GM18868 (cell line): ENCODE measurements at regions not wholly inside any gene's neighbourhood (a gene's known extent, or its start where the extent isn't known, plus 50 kb on each side); places are given as distances from the start of the nearest gene placed in this dataset.

Source experiments
- ATAC-seq: cut with Tn5 transposase; IDR thresholded peaks from one replicate; pipeline ENCODE4 v1.9.1; 2021; ENCODE audit warnings: mild to moderate bottlenecking, moderate library complexity; ENCODE audit not compliant: unreplicated experiment

DNA sequence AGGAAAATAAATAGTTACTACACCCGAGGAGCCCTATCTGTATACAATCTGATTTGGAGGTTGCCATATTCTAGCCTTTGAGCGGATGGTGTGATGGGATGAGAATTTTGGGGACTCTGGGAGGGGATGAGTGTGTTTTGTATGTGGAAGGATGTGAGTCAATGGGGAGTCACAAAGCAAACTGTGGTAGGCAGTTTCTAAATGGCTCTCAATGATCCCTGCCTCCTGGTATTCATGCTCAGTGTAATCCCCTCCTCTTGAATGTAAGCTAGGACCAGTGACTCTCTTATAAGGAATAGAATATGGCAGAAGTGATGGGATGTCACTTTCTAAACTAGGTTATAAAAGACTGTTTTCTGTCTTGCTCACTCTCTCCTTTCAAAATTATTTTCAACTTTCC lies 205.7 kb upstream of the RIOK2 start:
- no peak for ATAC-seq

GRCh38 chr5:97400537-97400936 lies 217.5 kb upstream of the RIOK2 start:
- ATAC-seq: no peak

- ATAC-seq: no peak
Measured at GRCh38 chr5:97405941-97406340, 222.9 kb upstream of the RIOK2 start.

DNA sequence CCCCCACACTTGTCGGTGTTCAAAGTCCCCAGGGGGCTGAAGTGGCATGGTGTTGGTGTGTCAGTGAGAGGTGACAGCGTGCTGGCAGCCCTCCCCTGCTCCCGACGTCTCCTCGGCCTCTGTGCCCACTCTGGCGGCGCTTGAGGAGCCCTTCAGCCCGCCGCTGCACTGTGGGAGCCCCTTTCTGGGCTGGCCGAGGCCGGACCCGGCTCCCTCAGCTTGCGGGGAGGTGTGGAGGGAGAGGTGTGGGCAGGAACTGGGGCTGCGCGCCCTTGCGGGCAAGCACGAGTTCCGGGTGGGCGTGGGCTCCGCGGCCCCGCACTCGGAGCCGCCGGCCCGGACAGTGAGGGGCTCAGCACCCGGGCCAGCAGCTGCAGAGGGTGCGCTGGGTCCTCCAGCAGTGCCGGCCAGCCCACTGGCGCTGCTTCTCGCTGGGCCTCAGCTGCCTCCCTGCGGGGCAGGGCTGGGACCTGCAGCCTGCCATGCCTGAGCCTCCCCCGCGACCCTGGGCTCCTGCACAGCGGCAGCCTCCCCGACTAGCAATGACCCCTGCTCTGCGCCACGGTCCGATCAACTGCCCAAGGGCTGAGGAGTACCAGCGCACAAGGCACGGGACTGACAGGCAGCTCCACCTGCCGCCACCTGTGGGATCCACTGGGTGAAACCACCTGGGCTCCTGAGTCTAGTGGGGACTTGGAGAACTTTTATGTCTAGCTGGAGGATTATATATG lies 224.1 kb upstream of the RIOK2 start:
- ATAC-seq: no peak

DNA sequence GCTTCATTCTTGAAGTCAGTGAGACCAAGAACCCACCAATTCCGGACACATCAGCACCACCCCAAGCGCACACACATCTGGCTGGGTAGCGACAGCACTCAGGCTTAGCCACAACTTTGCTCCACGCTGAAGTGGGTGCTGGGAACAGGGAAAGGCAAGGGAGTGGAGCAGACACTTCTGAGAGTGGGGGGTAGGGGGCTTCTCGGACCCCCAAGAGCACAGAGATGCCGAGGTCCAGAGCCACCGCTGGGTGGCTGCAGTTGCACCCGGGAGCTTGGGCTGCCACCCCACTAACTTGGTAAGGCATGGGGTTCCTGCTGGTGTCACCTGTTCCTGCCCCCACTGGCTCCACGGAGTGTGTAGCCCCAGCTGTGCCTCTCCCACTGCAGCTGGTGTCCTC lies 225.3 kb upstream of the RIOK2 start:
- no peak for ATAC-seq

DNA sequence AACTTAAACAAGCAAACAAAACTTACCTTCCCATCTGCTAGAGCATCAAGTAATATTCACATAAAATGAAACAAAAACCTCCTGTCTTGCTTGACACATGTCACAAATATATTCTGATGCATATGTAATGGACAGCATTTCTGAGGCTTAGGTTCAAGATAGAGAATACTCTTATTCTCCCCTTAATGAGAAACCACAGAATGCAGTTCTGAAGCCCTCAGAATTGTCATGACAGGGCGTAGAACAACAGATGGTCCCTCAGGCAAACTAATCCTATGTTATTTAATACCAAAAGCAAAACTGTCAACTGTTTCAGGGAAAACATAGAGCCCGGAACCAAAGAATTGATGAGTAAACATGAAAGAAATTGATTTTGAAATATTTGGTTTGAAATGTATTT lies 229.9 kb upstream of the RIOK2 start:
- ATAC-seq: peak; percentile 44

- peak; percentile 32 for ATAC-seq
Measured at GRCh38 chr5:97417986-97418385, 234.9 kb upstream of the RIOK2 start.

DNA sequence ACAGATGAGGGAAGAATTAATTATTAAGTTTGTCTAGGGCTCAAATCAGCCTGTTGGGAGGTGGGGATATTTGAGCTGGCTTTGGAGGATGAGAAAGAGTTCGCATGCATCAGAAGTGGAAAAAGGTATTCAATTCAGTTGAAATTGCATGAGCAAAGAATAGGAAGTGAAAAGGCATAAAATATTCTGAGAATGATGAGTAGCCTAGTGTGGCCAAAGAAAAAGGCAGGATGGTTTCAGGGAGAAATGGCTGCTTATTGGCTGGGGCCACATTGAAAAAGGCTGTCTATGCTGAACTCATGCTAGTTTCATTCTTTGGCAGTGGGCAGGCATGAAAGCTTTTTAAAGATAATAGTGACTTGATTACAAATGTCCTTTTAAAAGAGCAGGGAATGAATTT lies 235.4 kb upstream of the RIOK2 start:
- ATAC-seq: peak; percentile 87

DNA sequence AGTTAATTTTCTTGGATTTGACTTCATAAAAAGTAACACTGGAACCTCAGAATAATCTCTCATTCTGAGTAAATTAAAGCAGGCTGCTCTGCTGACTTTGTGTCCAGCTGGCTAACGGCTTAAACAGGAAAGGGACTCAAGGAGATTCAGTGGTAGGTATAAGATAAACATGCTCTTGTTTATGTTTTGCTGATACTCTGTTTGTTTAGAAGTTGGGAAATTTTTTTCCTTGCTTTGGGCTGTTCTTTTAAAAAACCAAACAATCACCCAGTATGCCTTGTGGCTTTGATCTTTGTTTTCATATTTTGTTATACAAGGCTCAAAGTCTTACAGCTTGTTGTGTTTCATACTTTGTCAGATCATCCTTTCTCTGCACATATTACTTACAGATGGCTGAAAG lies 237.6 kb upstream of the RIOK2 start:
- no peak for ATAC-seq

- ATAC-seq: no peak
Measured at GRCh38 chr5:97422678-97423077, 239.6 kb upstream of the RIOK2 start.

DNA sequence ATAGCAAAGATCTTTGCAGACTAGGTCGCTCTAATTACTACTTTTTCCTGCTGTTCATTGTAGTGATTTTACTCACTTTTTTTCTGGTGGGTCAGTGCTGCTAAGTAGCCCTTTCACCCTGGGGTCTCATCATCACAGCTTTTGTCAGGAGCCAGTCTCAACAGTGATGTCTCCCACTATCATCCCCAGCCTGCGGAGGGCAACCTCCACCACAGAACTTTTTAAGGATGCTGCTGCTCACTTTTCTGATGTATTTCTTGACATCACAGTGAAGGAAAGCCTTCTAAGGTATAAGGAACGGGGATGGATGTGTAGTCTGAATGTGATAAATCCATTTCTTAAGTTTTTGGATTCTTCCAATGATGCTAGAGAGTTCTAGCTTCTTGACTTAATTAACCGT lies 242.5 kb upstream of the RIOK2 start:
- peak; percentile 49 for ATAC-seq

- no peak for ATAC-seq
Measured at GRCh38 chr5:97427235-97427634, 244.2 kb upstream of the RIOK2 start.

DNA sequence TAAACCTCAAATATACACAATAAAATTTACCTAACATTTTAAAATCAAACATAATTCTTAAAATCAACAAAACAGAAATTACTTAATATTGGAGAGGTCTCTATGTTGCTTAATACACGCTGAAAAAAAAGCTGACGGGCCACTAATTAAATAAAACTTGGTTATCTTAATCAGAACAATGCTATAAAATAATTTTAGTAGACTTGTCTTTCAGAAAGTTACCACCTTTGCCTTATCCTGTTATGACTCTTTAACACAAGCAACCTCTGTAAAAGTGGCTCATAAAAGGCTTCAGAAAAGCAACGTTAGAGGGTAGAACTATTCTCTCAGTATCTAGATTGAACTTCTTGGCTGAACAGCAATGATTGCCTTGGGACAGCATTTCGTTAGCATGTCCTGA lies 251.0 kb upstream of the RIOK2 start:
- no peak for ATAC-seq

- ATAC-seq: no peak
Measured at GRCh38 chr5:97436405-97436804, 253.4 kb upstream of the RIOK2 start.

DNA sequence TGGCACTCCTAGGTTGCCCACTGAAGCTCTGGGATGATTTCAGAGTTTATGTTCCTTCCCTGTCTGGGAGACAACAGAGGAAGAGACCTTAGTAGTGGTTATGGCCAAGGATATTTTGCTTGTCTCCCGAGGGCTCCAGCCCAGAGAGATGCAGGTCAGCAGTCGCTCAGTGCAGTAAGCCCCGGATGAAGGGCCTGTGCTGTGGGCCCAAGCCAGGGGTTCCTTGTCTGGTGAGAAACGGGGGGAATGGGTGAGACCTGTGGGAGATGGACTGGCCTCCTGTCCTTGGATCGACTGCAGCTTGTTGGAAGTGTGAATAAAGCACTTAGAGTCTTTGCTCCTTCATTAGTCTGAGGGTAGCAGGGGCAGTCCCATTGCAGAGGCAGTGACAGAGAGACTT lies 260.7 kb upstream of the RIOK2 start:
- no peak for ATAC-seq

GRCh38 chr5:97449172-97449571 lies 266.1 kb upstream of the RIOK2 start:
- ATAC-seq: peak; percentile 43

- ATAC-seq: peak; percentile 66
Measured at GRCh38 chr5:97452646-97453045, 269.6 kb upstream of the RIOK2 start.

- no peak for ATAC-seq
Measured at GRCh38 chr5:97453263-97453662, 270.2 kb upstream of the RIOK2 start.

- no peak for ATAC-seq
Measured at GRCh38 chr5:97454015-97454414, 271.0 kb upstream of the RIOK2 start.

GRCh38 chr5:97455996-97456395 lies 272.9 kb upstream of the RIOK2 start:
- ATAC-seq: no peak

DNA sequence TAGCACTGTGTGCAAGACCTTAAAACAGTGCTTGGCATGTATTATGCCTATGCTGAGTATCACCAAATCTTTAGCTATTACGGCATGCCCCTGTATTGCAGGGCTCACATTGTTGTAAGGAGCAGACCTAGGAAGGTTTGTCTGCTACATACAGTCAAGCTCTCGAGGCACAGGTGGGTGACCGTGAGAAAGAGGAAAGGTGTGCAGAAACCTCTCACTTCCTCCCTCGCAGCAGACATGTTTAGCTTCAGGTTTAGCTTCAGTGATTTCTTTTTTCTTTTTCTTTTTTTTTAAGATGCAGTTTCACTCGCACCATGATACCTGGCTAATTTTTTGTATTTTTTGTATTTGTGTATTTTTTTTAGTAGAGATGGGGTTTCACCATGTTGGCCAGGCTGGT lies 275.8 kb upstream of the RIOK2 start:
- peak; percentile 97 for ATAC-seq

DNA sequence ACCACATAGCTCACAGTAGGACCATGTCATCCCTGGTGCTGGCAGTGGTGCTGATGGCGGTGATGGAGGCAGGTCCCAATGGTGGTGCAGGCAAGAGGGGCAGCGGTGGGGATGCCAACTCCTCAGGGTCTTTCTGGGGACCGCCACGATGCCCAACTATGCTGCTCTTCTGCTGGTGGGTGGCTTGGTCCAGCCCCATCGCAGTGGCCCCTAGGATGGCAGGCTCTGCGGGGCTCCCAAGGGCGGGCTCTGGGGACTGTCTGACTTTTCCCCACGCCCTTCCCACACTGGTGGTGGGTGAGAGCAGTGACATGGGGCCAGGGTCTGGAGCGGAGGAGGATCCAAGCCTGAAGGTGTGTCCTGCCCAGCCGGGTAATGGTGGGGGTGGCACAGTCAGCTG lies 288.9 kb upstream of the RIOK2 start:
- ATAC-seq: no peak

GRCh38 chr5:97475847-97476246 lies 292.8 kb upstream of the RIOK2 start:
- no peak for ATAC-seq
